GM12892 (cell line): ENCODE measurements at regions not wholly inside any gene's neighbourhood (a gene's known extent, or its start where the extent isn't known, plus 50 kb on each side); places are given as distances from the start of the nearest gene placed in this dataset.

Experiments
- POLR2AphosphoS5 ChIP-seq: IDR thresholded peaks from 2 replicates; pipeline ENCODE4 v1.6.1; 2011; ENCODE audit warnings: low read depth, low read length, control low read depth
- TAF1 ChIP-seq: IDR thresholded peaks from 2 replicates; pipeline ENCODE4 v1.6.1; 2011; ENCODE audit warnings: low read depth, mild to moderate bottlenecking, control low read depth, low read length, borderline replicate concordance

- no peak for TF ChIP-seq TAF1
- no peak for TF ChIP-seq POLR2AphosphoS5
Observed at GRCh38 chr11:116184763-116185162, 588.0 kb downstream of the BUD13 start.
